ENCODE measurements at regions not wholly inside any gene's neighbourhood (a gene's known extent, or its start where the extent isn't known, plus 50 kb on each side); places are given as distances from the start of the nearest gene placed in this dataset.

- H3K4me1 ChIP-seq, result no peaks in the 10 kb centered on the region
- peaks cover 0 to 4% (median 0%) of the 10 kb centered on the region in 11 donors for H3K9me3 ChIP-seq
- H3K4me3 ChIP-seq, result no peak overlapping the region
- no peak overlapping the region for H3K27ac ChIP-seq
- no peak for TF ChIP-seq CTCF (IDR thresholded peaks at IDR 0.05)
- DNase-seq, result no peak
- no peak for ATAC-seq
- H3K27me3 ChIP-seq, result no peaks in the 10 kb centered on the region
- no peaks in the 10 kb centered on the region for H3K36me3 ChIP-seq
- intact Hi-C loops (cut with DNase I), result no loop called here
- WGBS, 2 donors, result 82 to 86% methylated on average over 3 of the region's 3 CpGs
Observed at GRCh38 chr18:64810354-64810753, 661.5 kb upstream of the LINC00305 start.

- DNase-seq (no peak), ATAC-seq (no peak)
- Histone ChIP-seq H3K9me3 (peaks cover 0 to 4% (median 0%) of the 10 kb centered on the region in 11 donors), H3K27me3 (no peaks in the 10 kb centered on the region), H3K27ac (no peak overlapping the region), H3K4me3 (no peak overlapping the region), H3K4me1 (no peaks in the 10 kb centered on the region), H3K36me3 (no peaks in the 10 kb centered on the region)
- TF ChIP-seq CTCF (IDR thresholded peaks at IDR 0.05), result no peak
- 76 to 89% methylated on average over 5 of the region's 5 CpGs for WGBS, 2 donors
- intact Hi-C loops (cut with DNase I), result no loop called here
Observed at GRCh38 chr18:64809801-64810200, 660.9 kb upstream of the LINC00305 start.

- H3K36me3 ChIP-seq, result no peaks in the 10 kb centered on the region
- WGBS, 2 donors, result 89 to 92% methylated on average over 5 of the region's 5 CpGs
- intact Hi-C loops (cut with DNase I), result no loop called here
- H3K4me1 ChIP-seq, result no peaks in the 10 kb centered on the region
- TF ChIP-seq CTCF (IDR thresholded peaks at IDR 0.05), result no peak
- H3K27me3 ChIP-seq, result no peaks in the 10 kb centered on the region
- ATAC-seq (no peak), DNase-seq (no peak)
- no peak overlapping the region for H3K27ac ChIP-seq
- no peak overlapping the region for H3K4me3 ChIP-seq
- H3K9me3 ChIP-seq, result no peaks in the 10 kb centered on the region
Observed at GRCh38 chr18:64807560-64807959, 658.7 kb upstream of the LINC00305 start.

GRCh38 chr18:64806691-64807090, 657.8 kb upstream of the LINC00305 start:
- intact Hi-C loops (cut with DNase I), result no loop called here
- Histone ChIP-seq H3K27ac (no peak overlapping the region), H3K27me3 (no peaks in the 10 kb centered on the region), H3K4me1 (no peaks in the 10 kb centered on the region), H3K9me3 (no peaks in the 10 kb centered on the region), H3K4me3 (no peak overlapping the region), H3K36me3 (no peaks in the 10 kb centered on the region)
- ATAC-seq (no peak), DNase-seq (no peak)
- WGBS, 2 donors, result 79 to 87% methylated on average over 5 of the region's 5 CpGs
- TF ChIP-seq CTCF (IDR thresholded peaks at IDR 0.05), result no peak

- WGBS, 2 donors, result 85 to 91% methylated on average over 2 of the region's 2 CpGs
- H3K4me1 ChIP-seq, result no peaks in the 10 kb centered on the region
- no peak for DNase-seq
- no peak for ATAC-seq
- H3K27me3 ChIP-seq, result no peaks in the 10 kb centered on the region
- no peaks in the 10 kb centered on the region for H3K9me3 ChIP-seq
- H3K36me3 ChIP-seq, result no peaks in the 10 kb centered on the region
- H3K27ac ChIP-seq, result no peak overlapping the region
- H3K4me3 ChIP-seq, result no peak overlapping the region
- TF ChIP-seq CTCF (IDR thresholded peaks at IDR 0.05), result no peak
- intact Hi-C loops (cut with DNase I), result no loop called here
Observed at GRCh38 chr18:64806232-64806631, 657.3 kb upstream of the LINC00305 start.

Data from heart right ventricle (tissue), 16 donors.